IPS-20b (cell line): ENCODE measurements at regions not wholly inside any gene's neighbourhood (a gene's known extent, or its start where the extent isn't known, plus 50 kb on each side); places are given as distances from the start of the nearest gene placed in this dataset.
"Not testable (repeated sequence)": the region's sequence is repeated elsewhere in the genome, so short reads cannot be mapped to it uniquely, and the experiment has no call there.

ENCODE experiments used
- H3K27ac ChIP-seq: one replicate; pipeline ENCODE4 v1.5.1; 2013; ENCODE audit warnings: low read length
- H3K27me3 ChIP-seq: 2 replicates; pipeline ENCODE4 v1.6.1; 2013; ENCODE audit warnings: mild to moderate bottlenecking, low read length, inconsistent platforms; ENCODE audit not compliant: insufficient read depth
- H3K36me3 ChIP-seq: 2 replicates; pipeline ENCODE4 v1.6.1; 2013; ENCODE audit warnings: low read depth, mild to moderate bottlenecking, inconsistent platforms, low read length, moderate library complexity; ENCODE audit not compliant: insufficient read depth
- H3K4me1 ChIP-seq: 2 replicates; pipeline ENCODE4 v1.6.1; 2013; ENCODE audit warnings: mild to moderate bottlenecking, control low read depth, inconsistent platforms, low read length, moderate library complexity; ENCODE audit not compliant: insufficient read depth
- H3K4me3 ChIP-seq: 2 replicates; pipeline ENCODE4 v1.5.1; 2013; ENCODE audit warnings: mild to moderate bottlenecking, low read length, inconsistent platforms
- H3K9ac ChIP-seq: 2 replicates; pipeline ENCODE4 v1.6.1; 2013; ENCODE audit warnings: low read depth, mild to moderate bottlenecking, inconsistent platforms, low read length, moderate library complexity
- H3K9me3 ChIP-seq: 2 replicates; pipeline ENCODE4 v1.6.1; 2013; ENCODE audit warnings: mild to moderate bottlenecking, low read depth, low read length, inconsistent platforms; ENCODE audit not compliant: insufficient read depth

DNA sequence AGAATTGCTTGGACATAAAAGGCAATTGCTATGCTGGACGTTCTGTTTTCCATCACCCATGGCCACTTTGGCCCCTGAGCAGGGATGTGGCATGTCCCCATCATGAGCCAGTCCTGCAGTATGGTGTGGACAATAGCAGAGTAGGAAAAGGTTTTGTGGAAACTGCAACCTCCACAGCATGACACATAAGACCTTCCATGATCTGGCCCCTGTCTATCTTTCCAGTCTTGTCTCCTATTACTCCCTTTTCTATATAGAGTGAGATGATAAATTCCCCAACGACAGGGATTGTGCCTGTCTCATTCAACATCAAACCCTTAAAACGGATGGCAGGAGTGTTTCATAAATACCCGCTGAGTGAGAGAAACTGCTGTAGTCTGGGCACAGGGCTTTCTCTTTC is 174.7 kb upstream of the PTCH1 start:
- H3K27ac ChIP-seq: no peak overlapping the region
- no peak overlapping the region for H3K9ac ChIP-seq
- H3K4me1 ChIP-seq: no peaks in the 10 kb centered on the region
- H3K9me3 ChIP-seq: no peaks in the 10 kb centered on the region
- no peaks in the 10 kb centered on the region for H3K27me3 ChIP-seq
- H3K36me3 ChIP-seq: no peaks in the 10 kb centered on the region
- H3K4me3 ChIP-seq: no peak overlapping the region

DNA sequence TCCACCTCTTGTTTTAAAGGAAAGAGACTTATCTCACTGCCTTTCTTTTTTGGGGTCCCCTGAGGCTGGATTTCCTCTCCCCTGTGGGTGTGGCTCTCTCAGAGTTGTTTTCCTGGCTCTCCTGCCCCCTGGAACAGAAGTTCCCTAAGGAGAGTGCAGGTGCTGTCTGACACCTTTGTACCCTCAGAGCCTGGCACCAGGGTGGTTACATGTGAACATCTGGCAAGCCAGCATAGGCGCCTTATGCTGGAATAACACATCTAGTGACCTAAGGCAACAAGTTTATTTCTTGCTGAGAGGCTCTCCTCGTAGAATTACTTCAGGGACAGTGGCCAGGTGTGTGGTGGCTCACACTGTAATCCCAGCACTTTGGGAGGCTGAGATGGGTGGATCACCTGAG is 172.9 kb upstream of the PTCH1 start:
- no peak overlapping the region for H3K27ac ChIP-seq
- no peaks in the 10 kb centered on the region for H3K27me3 ChIP-seq

DNA sequence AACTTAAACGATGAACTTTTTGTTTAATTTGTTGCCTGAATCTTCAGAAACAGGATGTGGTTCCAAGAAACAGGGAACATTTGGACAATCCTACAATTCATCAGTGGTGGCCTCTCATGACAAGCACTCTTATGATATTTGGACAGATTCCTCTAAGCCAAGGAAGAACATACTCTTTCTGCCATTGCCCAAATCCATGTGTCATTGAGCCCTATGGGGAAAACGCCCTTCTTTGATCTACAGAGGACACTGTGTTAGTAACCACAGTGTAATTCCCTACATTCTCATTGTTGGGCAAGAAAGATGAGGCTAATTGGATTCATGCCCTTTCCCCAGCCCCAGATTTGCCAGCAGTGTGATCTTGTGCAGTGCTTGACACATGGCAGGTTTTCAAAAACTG is 167.7 kb upstream of the PTCH1 start:
- H3K27ac ChIP-seq: no peak overlapping the region
- no peaks in the 10 kb centered on the region for H3K4me1 ChIP-seq
- H3K4me3 ChIP-seq: no peak overlapping the region
- H3K36me3 ChIP-seq: no peaks in the 10 kb centered on the region
- H3K27me3 ChIP-seq: no peaks in the 10 kb centered on the region
- H3K9ac ChIP-seq: no peak overlapping the region
- H3K9me3 ChIP-seq: no peaks in the 10 kb centered on the region

More for the DNA sequence above, 172.9 kb upstream of the PTCH1 start:
- Histone ChIP-seq H3K36me3 (no peaks in the 10 kb centered on the region), H3K4me3 (no peak overlapping the region), H3K9ac (no peak overlapping the region), H3K4me1 (no peaks in the 10 kb centered on the region), H3K9me3 (no peaks in the 10 kb centered on the region)

DNA sequence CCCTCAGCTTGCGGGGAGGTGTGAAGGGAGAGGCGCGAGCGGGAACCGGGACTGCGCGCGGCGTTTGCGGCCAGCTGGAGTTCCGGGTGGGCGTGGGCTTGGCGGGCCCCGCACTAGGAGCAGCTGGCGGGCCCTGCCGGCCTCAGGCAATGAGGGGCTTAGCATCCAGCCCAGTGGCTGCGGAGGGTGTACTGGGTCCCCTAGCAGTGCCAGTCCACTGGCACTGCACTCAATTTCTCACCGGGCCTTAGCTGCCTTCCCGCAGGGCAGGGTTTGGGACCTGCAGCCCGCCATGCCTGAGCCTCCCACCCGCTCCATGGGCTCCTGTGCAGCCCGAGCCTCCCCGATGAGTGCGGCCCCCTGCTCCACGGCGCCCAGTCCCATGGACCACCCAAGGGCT is 163.5 kb upstream of the PTCH1 start:
- not testable (repeated sequence) for H3K27me3 ChIP-seq, H3K9ac ChIP-seq, H3K36me3 ChIP-seq, H3K27ac ChIP-seq, H3K4me3 ChIP-seq, H3K4me1 ChIP-seq
- peaks cover 15% of the 10 kb centered on the region for H3K9me3 ChIP-seq

DNA sequence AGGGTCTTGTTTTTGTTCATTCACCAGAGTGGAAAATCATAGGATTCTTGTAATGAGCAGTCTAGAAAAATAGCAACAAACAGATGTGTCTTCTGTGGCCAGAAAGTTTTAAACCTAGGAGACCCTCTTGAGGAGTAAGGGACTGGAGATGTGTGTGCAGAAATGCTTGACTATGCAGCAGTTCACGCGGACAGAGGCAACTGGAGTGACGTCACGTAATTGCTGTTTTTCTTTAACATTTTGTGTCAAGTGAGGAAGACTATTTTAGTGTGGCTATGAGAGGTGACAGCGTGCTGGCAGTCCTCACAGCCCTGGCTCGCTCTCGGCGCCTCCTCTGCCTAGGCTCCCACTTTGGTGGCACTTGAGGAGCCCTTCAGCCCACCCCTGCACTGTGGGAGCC is 163.1 kb upstream of the PTCH1 start:
- no peaks in the 10 kb centered on the region for H3K36me3 ChIP-seq
- H3K4me1 ChIP-seq: no peaks in the 10 kb centered on the region
- no peak overlapping the region for H3K27ac ChIP-seq
- H3K9me3 ChIP-seq: peaks cover 15% of the 10 kb centered on the region
- H3K9ac ChIP-seq: no peak overlapping the region
- no peaks in the 10 kb centered on the region for H3K27me3 ChIP-seq
- no peak overlapping the region for H3K4me3 ChIP-seq

DNA sequence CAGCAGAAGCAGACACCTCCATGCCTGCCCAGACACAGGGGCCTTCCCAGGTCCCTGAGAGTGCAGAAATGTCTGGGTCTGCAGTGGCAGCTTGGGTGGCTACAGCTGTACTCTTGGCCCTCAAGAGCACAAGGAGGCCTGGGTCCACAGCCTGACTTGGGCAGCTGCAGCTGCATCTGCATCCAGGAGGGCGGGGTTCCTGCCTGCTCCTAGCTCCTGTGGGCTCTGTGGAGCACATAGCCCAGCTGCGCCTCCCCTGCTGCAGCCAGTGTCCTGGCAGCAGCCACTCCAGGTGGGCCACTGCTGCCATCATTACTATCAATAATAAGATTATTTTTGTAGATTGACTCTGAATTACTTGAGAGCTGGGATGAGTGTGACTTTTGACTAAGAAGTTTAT is 162.0 kb upstream of the PTCH1 start:
- H3K4me1 ChIP-seq: no peaks in the 10 kb centered on the region
- no peaks in the 10 kb centered on the region for H3K27me3 ChIP-seq
- no peak overlapping the region for H3K27ac ChIP-seq
- no peak overlapping the region for H3K4me3 ChIP-seq
- no peaks in the 10 kb centered on the region for H3K36me3 ChIP-seq
- H3K9me3 ChIP-seq: peaks cover 15% of the 10 kb centered on the region
- H3K9ac ChIP-seq: no peak overlapping the region

DNA sequence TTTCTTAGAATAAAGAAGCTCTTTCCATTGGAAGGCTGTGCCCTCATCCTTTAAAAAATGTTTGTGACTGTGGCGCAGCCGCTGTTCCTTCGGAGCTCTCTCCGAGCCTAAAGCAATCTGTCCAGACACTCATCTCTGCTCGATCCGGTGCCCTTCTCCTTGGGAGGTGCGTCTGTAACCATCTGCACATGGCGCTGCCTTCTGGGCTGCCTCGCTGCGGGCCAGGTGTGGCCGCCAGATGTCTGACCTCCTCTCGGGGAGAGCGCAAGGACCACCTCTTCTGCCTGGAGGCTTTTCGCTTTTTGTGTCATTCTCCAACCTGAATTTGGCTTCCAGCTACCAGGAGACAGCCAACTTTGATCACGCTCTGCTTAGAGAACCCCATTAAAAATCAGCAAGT is 153.4 kb upstream of the PTCH1 start:
- Histone ChIP-seq H3K9ac (no peak overlapping the region), H3K27me3 (no peaks in the 10 kb centered on the region), H3K9me3 (no peaks in the 10 kb centered on the region), H3K36me3 (no peaks in the 10 kb centered on the region), H3K4me3 (no peak overlapping the region), H3K4me1 (peaks cover 22% of the 10 kb centered on the region), H3K27ac (no peak overlapping the region)

DNA sequence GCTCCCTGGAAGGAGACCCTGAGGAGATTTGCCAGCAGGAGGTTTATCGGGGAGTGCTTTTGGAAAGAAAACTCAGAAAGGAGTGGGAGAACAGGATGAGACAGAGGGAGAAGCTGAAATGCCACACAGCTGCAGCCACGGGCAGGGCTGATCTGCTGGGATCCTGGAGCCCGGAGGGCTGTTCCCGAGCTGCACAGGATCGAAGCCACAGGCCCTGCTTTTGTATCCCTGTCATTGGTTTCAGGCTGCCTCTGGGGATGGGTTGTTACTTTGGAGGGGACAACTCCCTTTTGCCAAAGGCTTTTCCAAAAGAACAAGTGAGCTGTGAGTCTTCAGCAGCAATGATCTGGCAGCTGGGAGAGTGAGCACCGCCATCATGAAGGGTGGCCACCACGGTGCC is 152.5 kb upstream of the PTCH1 start:
- H3K9ac ChIP-seq: no peak overlapping the region
- H3K27me3 ChIP-seq: no peaks in the 10 kb centered on the region
- no peak overlapping the region for H3K27ac ChIP-seq
- H3K4me3 ChIP-seq: no peak overlapping the region
- no peaks in the 10 kb centered on the region for H3K36me3 ChIP-seq
- no peaks in the 10 kb centered on the region for H3K9me3 ChIP-seq
- peaks cover 22% of the 10 kb centered on the region for H3K4me1 ChIP-seq

DNA sequence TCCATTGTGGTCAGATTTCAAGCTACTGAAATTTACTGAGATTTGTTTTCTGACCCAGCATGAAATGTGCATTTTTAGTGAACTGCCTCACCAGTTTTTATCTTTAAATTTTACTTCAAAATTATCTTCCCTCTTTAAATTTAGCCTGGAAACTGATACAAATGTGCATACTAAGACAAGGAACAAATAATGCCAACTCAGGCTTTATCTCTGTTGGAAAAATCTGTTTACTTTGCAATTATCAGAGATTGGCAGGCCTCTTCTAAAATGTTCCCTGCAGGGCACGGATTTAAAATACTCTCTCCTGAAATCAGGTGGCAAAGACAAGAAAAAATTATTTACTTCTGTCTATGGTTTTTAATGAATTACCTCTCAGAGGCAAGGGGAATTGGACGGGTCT is 151.0 kb upstream of the PTCH1 start:
- Histone ChIP-seq H3K27me3 (no peaks in the 10 kb centered on the region), H3K9ac (no peak overlapping the region), H3K27ac (no peak overlapping the region)

DNA sequence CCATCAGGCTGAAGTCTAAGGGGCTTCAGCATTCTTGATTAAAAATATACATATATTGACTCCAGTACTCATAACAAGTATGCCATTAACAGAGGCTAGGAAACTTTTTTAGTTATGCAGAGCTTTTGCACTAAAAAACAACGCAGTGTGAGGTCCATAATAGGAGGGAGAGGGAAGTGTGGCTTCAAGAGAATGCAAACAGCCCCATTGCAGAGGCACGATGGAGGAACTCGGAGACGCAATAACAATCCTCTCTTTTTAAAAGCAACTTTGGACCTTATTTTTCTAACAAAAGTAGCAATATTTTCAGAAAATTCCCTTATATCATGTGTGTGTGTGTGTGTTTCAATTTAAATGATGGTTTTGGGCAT is 150.0 kb upstream of the PTCH1 start:
- Histone ChIP-seq H3K9ac (peak overlapping the region; percentile 42; the same call in 1 of the 2 replicates), H3K27me3 (no peaks in the 10 kb centered on the region), H3K4me3 (peak overlapping the region; percentile 46; the same call in 1 of the 2 replicates), H3K4me1 (peaks cover 22% of the 10 kb centered on the region), H3K9me3 (no peaks in the 10 kb centered on the region), H3K36me3 (no peaks in the 10 kb centered on the region), H3K27ac (no peak overlapping the region)

More for the DNA sequence above, 151.0 kb upstream of the PTCH1 start:
- H3K4me1 ChIP-seq: peaks cover 22% of the 10 kb centered on the region
- H3K36me3 ChIP-seq: no peaks in the 10 kb centered on the region
- H3K4me3 ChIP-seq: no peak overlapping the region
- no peaks in the 10 kb centered on the region for H3K9me3 ChIP-seq

DNA sequence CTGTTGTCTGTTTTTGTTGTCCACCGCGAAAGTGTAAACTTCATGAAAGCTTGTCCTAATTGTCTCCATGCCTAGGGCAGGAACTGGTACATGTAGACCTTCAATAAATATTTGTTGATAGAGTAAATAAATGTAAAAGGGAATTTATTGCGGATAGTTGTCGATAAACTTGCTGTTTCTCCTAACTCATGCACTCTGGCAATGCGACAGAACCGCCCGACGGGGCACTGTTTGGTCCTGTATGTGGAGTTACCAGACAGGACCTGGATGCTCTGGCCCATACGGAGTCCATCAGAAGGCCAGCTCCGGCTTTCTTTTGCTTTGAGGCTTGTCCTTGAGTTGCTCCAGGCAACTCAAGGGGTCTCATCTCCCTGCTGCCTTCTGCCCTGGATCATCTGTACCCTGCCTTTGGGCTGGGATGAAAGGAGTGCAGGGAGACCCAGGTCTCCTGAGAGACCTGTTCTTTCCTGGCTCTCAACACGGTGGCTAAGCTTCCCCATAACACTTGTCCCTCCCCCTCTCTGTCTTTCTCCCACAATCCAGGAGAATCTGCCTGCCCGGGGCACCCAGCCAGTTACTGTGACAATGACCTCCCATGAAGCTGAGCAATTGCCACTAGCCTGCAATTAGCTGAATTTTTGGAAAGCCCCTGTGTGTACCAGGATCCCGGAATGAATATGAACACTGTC is 149.5 kb upstream of the PTCH1 start:
- Histone ChIP-seq H3K9me3 (no peaks in the 10 kb centered on the region), H3K27ac (no peak overlapping the region), H3K4me3 (peak overlapping the region; percentile 46; the same call in 1 of the 2 replicates), H3K27me3 (no peaks in the 10 kb centered on the region), H3K4me1 (peaks cover 22% of the 10 kb centered on the region), H3K36me3 (no peaks in the 10 kb centered on the region), H3K9ac (peak overlapping the region; percentile 42; the same call in 1 of the 2 replicates)

DNA sequence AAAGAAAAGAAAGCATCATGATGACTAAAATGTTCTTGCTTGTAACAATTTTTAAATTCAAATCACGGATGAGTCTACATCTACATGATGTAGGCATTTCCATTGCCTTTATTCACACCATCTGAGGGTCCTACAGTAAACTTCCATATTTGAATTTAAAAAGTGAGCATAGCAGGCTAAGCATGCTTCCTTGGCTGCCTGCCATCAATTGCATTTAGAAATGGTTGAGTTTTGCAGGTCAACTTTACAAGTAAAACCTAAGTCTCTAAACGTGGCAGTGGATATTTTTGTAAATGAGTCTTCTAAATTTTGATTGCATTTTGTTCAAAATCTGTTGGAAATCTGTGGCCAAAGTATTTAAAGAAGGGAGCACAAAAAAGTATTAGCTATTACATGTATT is 136.5 kb upstream of the PTCH1 start:
- Histone ChIP-seq H3K9me3 (no peaks in the 10 kb centered on the region), H3K4me3 (no peak overlapping the region), H3K27me3 (no peaks in the 10 kb centered on the region), H3K4me1 (peaks cover 3% of the 10 kb centered on the region; the same call in 1 of the 2 replicates), H3K27ac (no peak overlapping the region), H3K9ac (no peak overlapping the region), H3K36me3 (no peaks in the 10 kb centered on the region)
